Skeletal muscle tissue (tissue), 3 donors: ENCODE measurements at regions not wholly inside any gene's neighbourhood (a gene's known extent, or its start where the extent isn't known, plus 50 kb on each side); places are given as distances from the start of the nearest gene placed in this dataset.

Experiments
- H3K27ac ChIP-seq: one replicate; pipeline ENCODE4 v1.7.0; 2013; ENCODE audit warnings: mild to moderate bottlenecking, low read depth, low read length, inconsistent platforms
- H3K27me3 ChIP-seq, 3 donors: one replicate each; pipeline ENCODE4 v1.7.0; 2013; ENCODE audit warnings: low read length in 3 of 3; ENCODE audit not compliant: control insufficient read depth in 3 of 3, insufficient read depth in 3 of 3
- H3K36me3 ChIP-seq, 3 donors: one replicate each; pipeline ENCODE4 v1.7.0; 2013; ENCODE audit warnings: low read length in 3 of 3; ENCODE audit not compliant: control insufficient read depth in 3 of 3, insufficient read depth in 3 of 3
- H3K4me1 ChIP-seq, 3 donors: one replicate each; pipeline ENCODE4 v1.7.0; 2013; ENCODE audit warnings: low read length in 3 of 3, mild to moderate bottlenecking in 3 of 3; ENCODE audit not compliant: control insufficient read depth in 3 of 3, insufficient read depth in 3 of 3
- H3K4me3 ChIP-seq, 3 donors: one replicate each; pipeline ENCODE4 v1.7.0; 2013; ENCODE audit warnings: low read length in 3 of 3
- H3K9ac ChIP-seq, 3 donors: one replicate each; pipeline ENCODE4 v1.7.0; 2013; ENCODE audit warnings: low read length in 3 of 3, mild to moderate bottlenecking in 3 of 3, moderate library complexity in 2 of 3, low read depth in 1 of 3
- H3K9me3 ChIP-seq, 3 donors: one replicate each; pipeline ENCODE4 v1.7.0; 2013; ENCODE audit warnings: low read length in 3 of 3; ENCODE audit not compliant: control insufficient read depth in 3 of 3
- donor health status: Osteomylitis.

GRCh38 chr6:100155141-100155540 is 161.1 kb upstream of the MCHR2 start:
- H3K27ac ChIP-seq = no peak overlapping the region
- no peak overlapping the region for H3K4me3 ChIP-seq
- H3K4me1 ChIP-seq = no peaks in the 10 kb centered on the region
- H3K9me3 ChIP-seq = no peaks in the 10 kb centered on the region
- no peak overlapping the region for H3K9ac ChIP-seq
- H3K36me3 ChIP-seq = no peaks in the 10 kb centered on the region
- H3K27me3 ChIP-seq = no peaks in the 10 kb centered on the region

DNA sequence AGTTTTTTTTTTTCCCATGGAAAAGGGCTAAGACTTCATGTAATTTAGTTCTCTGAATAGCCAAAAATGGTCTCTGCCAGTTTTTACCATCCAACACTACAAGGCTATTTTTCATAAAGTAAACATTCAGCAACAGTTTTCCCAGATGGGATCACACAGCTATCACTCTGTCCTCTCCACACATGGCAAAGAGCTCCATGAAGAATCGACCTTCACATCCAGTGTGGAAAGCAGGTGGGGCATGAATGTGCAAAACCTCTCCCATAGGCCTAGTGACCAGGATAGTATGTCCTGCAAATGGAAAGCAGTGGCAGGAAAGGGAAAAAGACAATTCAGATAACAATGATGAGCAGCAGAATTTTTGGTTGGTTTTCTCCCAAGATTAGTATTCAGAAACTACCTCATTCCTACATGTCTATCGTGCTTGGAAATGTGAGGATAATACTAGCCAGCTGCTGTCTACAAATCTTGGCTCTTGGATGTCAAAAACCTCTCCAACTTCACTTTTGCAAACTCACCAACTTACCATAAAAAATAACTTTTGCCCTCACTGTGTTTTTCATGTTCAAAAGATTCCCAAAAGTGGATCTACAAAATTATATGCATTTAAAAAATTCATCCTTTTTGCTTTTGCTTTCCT is 159.7 kb upstream of the MCHR2 start:
- Histone ChIP-seq H3K4me3 (no peak overlapping the region), H3K9me3 (no peaks in the 10 kb centered on the region), H3K36me3 (no peaks in the 10 kb centered on the region), H3K9ac (no peak overlapping the region), H3K4me1 (no peaks in the 10 kb centered on the region), H3K27ac (no peak overlapping the region), H3K27me3 (no peaks in the 10 kb centered on the region)

- no peak overlapping the region for H3K27ac ChIP-seq
- H3K4me3 ChIP-seq = no peak overlapping the region
- no peaks in the 10 kb centered on the region for H3K27me3 ChIP-seq
- H3K4me1 ChIP-seq = no peaks in the 10 kb centered on the region
- H3K36me3 ChIP-seq = no peaks in the 10 kb centered on the region
- no peak overlapping the region for H3K9ac ChIP-seq
- H3K9me3 ChIP-seq = no peaks in the 10 kb centered on the region
Observed at GRCh38 chr6:100152201-100152600, 158.2 kb upstream of the MCHR2 start.

GRCh38 chr6:100144991-100145390 is 151.0 kb upstream of the MCHR2 start:
- H3K27me3 ChIP-seq = no peaks in the 10 kb centered on the region
- H3K27ac ChIP-seq = no peak overlapping the region
- H3K9me3 ChIP-seq = no peaks in the 10 kb centered on the region
- no peaks in the 10 kb centered on the region for H3K36me3 ChIP-seq
- H3K4me3 ChIP-seq = no peak overlapping the region
- H3K4me1 ChIP-seq = no peaks in the 10 kb centered on the region
- no peak overlapping the region for H3K9ac ChIP-seq

GRCh38 chr6:100138346-100139022 is 144.5 kb upstream of the MCHR2 start:
- Histone ChIP-seq H3K27ac (no peak overlapping the region), H3K36me3 (no peaks in the 10 kb centered on the region), H3K4me3 (no peak overlapping the region), H3K27me3 (no peaks in the 10 kb centered on the region), H3K9ac (no peak overlapping the region), H3K4me1 (no peaks in the 10 kb centered on the region), H3K9me3 (no peaks in the 10 kb centered on the region)

- Histone ChIP-seq H3K9me3 (no peaks in the 10 kb centered on the region), H3K4me1 (no peaks in the 10 kb centered on the region), H3K4me3 (no peak overlapping the region), H3K27ac (no peak overlapping the region), H3K9ac (no peak overlapping the region), H3K27me3 (no peaks in the 10 kb centered on the region), H3K36me3 (no peaks in the 10 kb centered on the region)
Observed at GRCh38 chr6:100137759-100138158, 143.7 kb upstream of the MCHR2 start.

DNA sequence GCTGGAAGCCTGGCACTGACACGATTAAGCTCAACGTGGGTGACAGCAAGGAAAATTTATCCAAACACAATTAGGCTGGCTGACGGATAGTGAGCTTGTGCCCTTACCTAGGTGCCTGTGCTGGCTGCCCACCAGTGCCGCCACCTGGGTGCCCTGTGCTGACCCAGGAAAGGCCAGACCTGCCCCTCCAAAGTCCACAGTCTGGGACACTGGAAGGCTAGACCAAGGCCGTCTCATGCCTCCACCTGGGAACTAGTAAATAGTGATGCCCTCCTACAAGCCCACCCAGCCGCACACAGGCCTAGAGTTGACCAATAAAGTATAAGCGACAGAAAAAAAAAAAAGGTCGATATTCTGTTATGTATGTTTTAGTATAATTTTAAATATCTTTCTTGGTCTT is 142.6 kb upstream of the MCHR2 start:
- no peaks in the 10 kb centered on the region for H3K27me3 ChIP-seq
- H3K4me1 ChIP-seq = no peaks in the 10 kb centered on the region
- H3K36me3 ChIP-seq = no peaks in the 10 kb centered on the region
- H3K9me3 ChIP-seq = peaks cover 0 to 4% (median 2%) of the 10 kb centered on the region in 3 donors
- H3K9ac ChIP-seq = no peak overlapping the region
- no peak overlapping the region for H3K27ac ChIP-seq
- no peak overlapping the region for H3K4me3 ChIP-seq

- no peaks in the 10 kb centered on the region for H3K27me3 ChIP-seq
- no peak overlapping the region for H3K9ac ChIP-seq
- no peak overlapping the region for H3K4me3 ChIP-seq
- H3K27ac ChIP-seq = no peak overlapping the region
- peaks cover 0 to 6% (median 2%) of the 10 kb centered on the region in 3 donors for H3K9me3 ChIP-seq
- H3K4me1 ChIP-seq = no peaks in the 10 kb centered on the region
- no peaks in the 10 kb centered on the region for H3K36me3 ChIP-seq
Observed at GRCh38 chr6:100135977-100136376, 142.0 kb upstream of the MCHR2 start.

DNA sequence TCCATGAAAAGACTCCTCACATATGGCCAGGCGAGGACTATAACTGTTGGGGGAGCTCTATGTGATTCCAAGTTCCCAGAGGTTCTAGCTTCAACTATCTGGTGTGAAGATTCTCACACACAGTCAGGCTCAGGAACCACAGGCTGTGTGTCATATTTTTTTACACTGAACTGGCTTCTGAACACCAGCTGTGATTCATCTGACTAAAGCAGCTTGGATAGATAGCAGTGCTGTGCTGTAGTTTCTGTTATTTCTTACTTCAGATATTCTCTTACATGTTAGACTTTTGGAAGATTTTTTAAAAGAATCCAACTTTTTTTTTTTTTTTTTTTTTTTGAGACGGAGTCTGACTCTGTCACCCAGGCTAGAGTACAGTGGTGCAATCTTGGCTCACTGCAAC is 140.7 kb upstream of the MCHR2 start:
- Histone ChIP-seq H3K9ac (no peak overlapping the region), H3K4me3 (no peak overlapping the region), H3K4me1 (no peaks in the 10 kb centered on the region), H3K9me3 (peaks cover 0 to 11% (median 6%) of the 10 kb centered on the region in 3 donors), H3K27ac (no peak overlapping the region), H3K36me3 (no peaks in the 10 kb centered on the region), H3K27me3 (no peaks in the 10 kb centered on the region)

- Histone ChIP-seq H3K9ac (no peak overlapping the region), H3K27me3 (no peaks in the 10 kb centered on the region), H3K27ac (no peak overlapping the region), H3K4me3 (no peak overlapping the region), H3K4me1 (no peaks in the 10 kb centered on the region), H3K36me3 (no peaks in the 10 kb centered on the region), H3K9me3 (peaks cover 0 to 11% (median 6%) of the 10 kb centered on the region in 3 donors)
Observed at GRCh38 chr6:100134297-100134696, 140.3 kb upstream of the MCHR2 start.
